SU-DHL-6 (cell line): ENCODE measurements at regions not wholly inside any gene's neighbourhood (a gene's known extent, or its start where the extent isn't known, plus 50 kb on each side); places are given as distances from the start of the nearest gene placed in this dataset.
"Not testable (repeated sequence)": the region's sequence is repeated elsewhere in the genome, so short reads cannot be mapped to it uniquely, and the experiment has no call there.

ENCODE experiments used
- H2AFZ ChIP-seq: fragments of 200-600 bp; sonication (generic); 2 replicates; pipeline ENCODE4 v1.6.1; 2014; ENCODE audit warnings: low read depth, mild to moderate bottlenecking, moderate library complexity, mixed read lengths, antibody characterized with exemption, low read length; ENCODE audit not compliant: severe bottlenecking
- H3F3A ChIP-seq: fragments of 200-600 bp; shearing (Covaris generic); 2 replicates; pipeline ENCODE4 v1.6.0; 2016; ENCODE audit warnings: antibody characterized with exemption, mild to moderate bottlenecking; ENCODE audit not compliant: insufficient read depth
- H3K27ac ChIP-seq: fragments of 200-600 bp; sonication (generic); 2 replicates; pipeline ENCODE4 v1.5.1; 2016; ENCODE audit warnings: low read depth, mild to moderate bottlenecking, low read length, moderate library complexity, mixed read lengths
- H3K27me3 ChIP-seq: fragments of 200-600 bp; sonication (generic), shearing (Covaris generic); 2 replicates; pipeline ENCODE4 v1.6.0; 2014; ENCODE audit warnings: mild to moderate bottlenecking, low read length
- H3K36me3 ChIP-seq: fragments of 200-600 bp; sonication (generic); 2 replicates; pipeline ENCODE4 v1.6.1; 2014; ENCODE audit warnings: mild to moderate bottlenecking, low read length, mixed read lengths
- H3K4me2 ChIP-seq: fragments of 300-600, 200-600 bp; shearing (Covaris generic), sonication (generic); 2 replicates; pipeline ENCODE4 v1.6.0; 2014; ENCODE audit warnings: low read length, low read depth, mild to moderate bottlenecking; ENCODE audit not compliant: poor library complexity, severe bottlenecking
- H3K4me3 ChIP-seq: fragments of 200-600 bp; sonication (generic); 2 replicates; pipeline ENCODE4 v1.5.1; 2014; ENCODE audit warnings: antibody characterized with exemption, low read length, mild to moderate bottlenecking, mixed read lengths; ENCODE audit not compliant: insufficient read depth, poor library complexity, severe bottlenecking
- H3K79me2 ChIP-seq: fragments of 200-600 bp; sonication (generic); 2 replicates; pipeline ENCODE4 v1.6.1; 2014; ENCODE audit warnings: mild to moderate bottlenecking, low read length, moderate library complexity; ENCODE audit not compliant: insufficient read depth
- H3K9ac ChIP-seq: fragments of 200-600 bp; sonication (generic); 2 replicates; pipeline ENCODE4 v1.7.0; 2014; ENCODE audit warnings: mild to moderate bottlenecking, low read length
- H3K9me2 ChIP-seq: fragments of 200-600 bp; sonication (generic); replicated peaks from 2 replicates; pipeline ENCODE4 v1.6.1; 2014; ENCODE audit warnings: low read length; ENCODE audit not compliant: insufficient read depth
- H3K9me3 ChIP-seq: fragments of 200-600 bp; sonication (generic); 2 replicates; pipeline ENCODE4 v1.6.1; 2014; ENCODE audit warnings: low read length, mixed read lengths; ENCODE audit not compliant: insufficient read depth
- H4K20me1 ChIP-seq: fragments of 200-600 bp; sonication (generic); 2 replicates; pipeline ENCODE4 v1.6.1; 2014; ENCODE audit warnings: low read depth, mild to moderate bottlenecking, antibody characterized with exemption, low read length, moderate library complexity, mixed read lengths
- EZH2phosphoT487 ChIP-seq: fragments of 200-600 bp; sonication (generic), shearing (Covaris generic); conservative IDR thresholded peaks from 2 replicates; pipeline ENCODE4 v1.6.1; 2018; ENCODE audit warnings: mild to moderate bottlenecking, antibody characterized with exemption, low read length, moderate library complexity, mixed read lengths
- TF ChIP-seq, protein P1 (sequence below): fragments of 200-600 bp; sonication (generic); IDR thresholded peaks from one replicate; pipeline ENCODE4 v1.5.1; 2017; ENCODE audit warnings: antibody characterized with exemption, mild to moderate bottlenecking, low read length, moderate library complexity; ENCODE audit not compliant: insufficient read depth, poor library complexity, severe bottlenecking

DNA sequence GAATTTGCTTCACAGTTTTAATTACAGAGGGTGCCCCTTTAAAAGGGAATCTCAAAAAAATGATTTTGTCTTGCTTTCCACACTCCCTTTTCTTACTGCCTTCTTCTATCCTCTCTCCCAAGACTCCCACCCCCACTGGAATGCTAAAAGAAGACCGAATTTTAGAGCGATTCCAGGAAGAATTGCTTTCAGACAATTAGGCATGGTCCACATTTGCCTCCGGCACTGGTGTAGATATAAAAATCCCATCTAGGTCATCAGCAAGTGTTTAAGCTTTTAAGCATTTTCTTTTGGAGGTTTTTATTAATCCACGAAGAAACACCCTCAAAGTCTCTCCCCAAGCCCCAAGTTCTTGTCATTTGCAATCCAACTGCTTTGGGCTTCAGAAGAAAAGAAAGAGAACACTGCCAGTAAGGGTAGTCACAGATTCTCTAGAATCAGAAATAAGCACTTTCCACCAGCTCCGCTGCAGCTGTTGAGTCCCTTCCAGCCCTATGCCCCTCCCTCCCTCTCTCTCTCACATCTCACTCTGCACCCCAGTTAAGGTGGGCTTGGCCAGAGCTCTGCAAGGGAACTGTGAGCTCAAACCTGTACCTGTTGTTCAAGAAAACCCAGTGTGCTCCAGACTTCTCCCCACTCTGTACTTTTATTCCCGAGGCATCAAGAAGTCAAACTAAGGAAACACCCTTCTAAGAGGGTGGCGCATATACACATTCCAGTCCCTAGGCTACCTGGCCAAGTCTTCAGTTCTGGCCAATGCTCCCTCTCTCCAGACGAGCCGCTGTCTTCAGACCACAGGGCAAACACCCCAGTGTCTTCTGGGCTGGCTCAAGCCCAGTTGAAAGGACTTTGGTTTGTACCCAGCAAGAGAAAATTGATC lies 170.2 kb downstream of the RGS9 start:
- no peak for TF ChIP-seq EZH2phosphoT487
- TF ChIP-seq, protein P1, sequence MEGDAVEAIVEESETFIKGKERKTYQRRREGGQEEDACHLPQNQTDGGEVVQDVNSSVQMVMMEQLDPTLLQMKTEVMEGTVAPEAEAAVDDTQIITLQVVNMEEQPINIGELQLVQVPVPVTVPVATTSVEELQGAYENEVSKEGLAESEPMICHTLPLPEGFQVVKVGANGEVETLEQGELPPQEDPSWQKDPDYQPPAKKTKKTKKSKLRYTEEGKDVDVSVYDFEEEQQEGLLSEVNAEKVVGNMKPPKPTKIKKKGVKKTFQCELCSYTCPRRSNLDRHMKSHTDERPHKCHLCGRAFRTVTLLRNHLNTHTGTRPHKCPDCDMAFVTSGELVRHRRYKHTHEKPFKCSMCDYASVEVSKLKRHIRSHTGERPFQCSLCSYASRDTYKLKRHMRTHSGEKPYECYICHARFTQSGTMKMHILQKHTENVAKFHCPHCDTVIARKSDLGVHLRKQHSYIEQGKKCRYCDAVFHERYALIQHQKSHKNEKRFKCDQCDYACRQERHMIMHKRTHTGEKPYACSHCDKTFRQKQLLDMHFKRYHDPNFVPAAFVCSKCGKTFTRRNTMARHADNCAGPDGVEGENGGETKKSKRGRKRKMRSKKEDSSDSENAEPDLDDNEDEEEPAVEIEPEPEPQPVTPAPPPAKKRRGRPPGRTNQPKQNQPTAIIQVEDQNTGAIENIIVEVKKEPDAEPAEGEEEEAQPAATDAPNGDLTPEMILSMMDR = no peak
- no peak overlapping the region for H3K4me3 ChIP-seq
- H3K27me3 ChIP-seq = no peaks in the 10 kb centered on the region
- no peaks in the 10 kb centered on the region for H4K20me1 ChIP-seq
- H3K9ac ChIP-seq = no peak overlapping the region
- H3K27ac ChIP-seq = no peak overlapping the region
- H3K79me2 ChIP-seq = no peaks in the 10 kb centered on the region
- no peaks in the 10 kb centered on the region for H3K9me3 ChIP-seq
- no peaks in the 10 kb centered on the region for H3K9me2 ChIP-seq
- no peak overlapping the region for H3K4me2 ChIP-seq
- H3F3A ChIP-seq = no peaks in the 10 kb centered on the region
- no peak overlapping the region for H2AFZ ChIP-seq
- H3K36me3 ChIP-seq = no peaks in the 10 kb centered on the region

GRCh38 chr17:65305778-65306177 lies 168.6 kb downstream of the RGS9 start:
- TF ChIP-seq, protein P1 = no peak
- TF ChIP-seq EZH2phosphoT487 = no peak
- H3K9me3 ChIP-seq = no peaks in the 10 kb centered on the region

GRCh38 chr17:65305116-65305515 lies 167.9 kb downstream of the RGS9 start:
- Histone ChIP-seq H3K9me2 (no peaks in the 10 kb centered on the region), H3K27ac (no peak overlapping the region), H3K79me2 (no peaks in the 10 kb centered on the region), H4K20me1 (no peaks in the 10 kb centered on the region), H3F3A (no peaks in the 10 kb centered on the region), H2AFZ (no peak overlapping the region), H3K9me3 (no peaks in the 10 kb centered on the region), H3K4me3 (no peak overlapping the region), H3K9ac (no peak overlapping the region), H3K36me3 (no peaks in the 10 kb centered on the region), H3K4me2 (no peak overlapping the region), H3K27me3 (no peaks in the 10 kb centered on the region)
- TF ChIP-seq, protein P1 = no peak

More at GRCh38 chr17:65305778-65306177, 168.6 kb downstream of the RGS9 start:
- Histone ChIP-seq H3K79me2 (no peaks in the 10 kb centered on the region), H3K4me3 (no peak overlapping the region), H2AFZ (no peak overlapping the region), H3K27me3 (no peaks in the 10 kb centered on the region), H3K9me2 (no peaks in the 10 kb centered on the region), H3K36me3 (no peaks in the 10 kb centered on the region), H4K20me1 (no peaks in the 10 kb centered on the region), H3K9ac (no peak overlapping the region), H3F3A (no peaks in the 10 kb centered on the region), H3K27ac (no peak overlapping the region), H3K4me2 (no peak overlapping the region)

DNA sequence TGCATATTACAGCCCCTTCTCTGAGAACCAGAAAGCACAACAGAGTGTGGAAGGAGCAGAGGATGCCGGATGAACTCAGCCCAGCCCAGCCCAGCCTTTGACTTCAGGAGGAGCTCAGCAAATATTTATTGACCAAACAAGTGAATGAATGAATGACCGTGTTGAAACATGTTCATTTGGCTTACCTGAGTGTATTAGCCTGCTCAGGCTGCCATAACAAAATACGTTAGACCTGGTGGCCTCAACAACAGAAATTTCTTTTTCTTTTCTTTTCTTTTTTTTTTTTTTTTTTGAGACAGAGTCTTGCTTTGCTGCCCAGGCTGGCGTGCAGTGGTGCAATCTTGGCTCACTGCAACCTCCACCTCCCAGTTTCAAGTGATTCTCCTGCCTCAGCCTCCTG lies 164.7 kb downstream of the RGS9 start:
- not testable (repeated sequence) for H3K27ac ChIP-seq, H3K9me3 ChIP-seq, H3K4me3 ChIP-seq, H3K36me3 ChIP-seq, H3K9me2 ChIP-seq, H3F3A ChIP-seq, H3K27me3 ChIP-seq, H4K20me1 ChIP-seq, H3K9ac ChIP-seq, H2AFZ ChIP-seq, H3K79me2 ChIP-seq, H3K4me2 ChIP-seq
